NCI-H1417 (cell line): ENCODE measurements at regions not wholly inside any gene's neighbourhood (a gene's known extent, or its start where the extent isn't known, plus 50 kb on each side); places are given as distances from the start of the nearest gene placed in this dataset.
A peak's percentile ranks its signal among the peaks of the same experiment; 100 is the strongest.

ENCODE experiments used
- DNase-seq, 3 experiments: peaks; one replicate each; lab custom pipeline; 2025; lab: John Stamatoyannopoulos, UW

GRCh38 chrX:26376037-26376708 is 160.2 kb downstream of the MAGEB5 start:
- DNase-seq: peak in 1 of 3 experiments; percentile 23

- no peak for DNase-seq
Observed at GRCh38 chrX:26375346-26375745, 159.4 kb downstream of the MAGEB5 start.

- DNase-seq: peak in 2 of 3 experiments; percentile 6 to 12
Observed at GRCh38 chrX:26373829-26374228, 157.9 kb downstream of the MAGEB5 start.

- DNase-seq: no peak
Observed at GRCh38 chrX:26352891-26353430, 137.0 kb downstream of the MAGEB5 start.

GRCh38 chrX:26347171-26347570 is 131.2 kb downstream of the MAGEB5 start:
- no peak for DNase-seq

GRCh38 chrX:26334232-26334631 is 118.3 kb downstream of the MAGEB5 start:
- no peak for DNase-seq

GRCh38 chrX:26328608-26329319 is 112.8 kb downstream of the MAGEB5 start:
- DNase-seq: no peak

GRCh38 chrX:26309262-26309661 is 93.3 kb downstream of the MAGEB5 start:
- DNase-seq: no peak

- no peak for DNase-seq
Observed at GRCh38 chrX:26295425-26295824, 79.5 kb downstream of the MAGEB5 start.

- no peak for DNase-seq
Observed at GRCh38 chrX:26286836-26287235, 70.9 kb downstream of the MAGEB5 start.
